ENCODE measurements at regions not wholly inside any gene's neighbourhood (a gene's known extent, or its start where the extent isn't known, plus 50 kb on each side); places are given as distances from the start of the nearest gene placed in this dataset.

DNA sequence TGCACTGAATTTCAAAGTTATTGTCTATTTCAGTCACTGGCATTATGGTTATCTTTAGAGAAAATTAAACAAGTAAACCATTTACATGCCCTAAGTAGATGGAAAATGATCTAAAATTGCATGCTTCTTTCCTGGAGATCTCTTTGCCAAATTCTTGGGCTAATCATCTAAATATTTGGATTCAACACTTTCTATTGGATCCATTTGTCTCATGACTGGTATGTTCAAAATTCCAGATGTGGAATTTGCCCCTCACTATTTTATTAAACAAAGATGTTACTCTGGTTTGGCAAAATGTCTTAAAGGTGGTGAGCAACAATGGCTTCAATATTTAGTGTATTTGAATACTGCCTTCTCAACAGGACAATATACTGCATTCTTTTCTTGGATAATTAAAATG lies 147.5 kb upstream of the CASK start:
- Histone ChIP-seq H3K4me3 (no peak overlapping the region), H3K27ac (no peak overlapping the region)
- DNase-seq (ENCODE audit: low spot score) = no peak
- TF ChIP-seq, protein P1, sequence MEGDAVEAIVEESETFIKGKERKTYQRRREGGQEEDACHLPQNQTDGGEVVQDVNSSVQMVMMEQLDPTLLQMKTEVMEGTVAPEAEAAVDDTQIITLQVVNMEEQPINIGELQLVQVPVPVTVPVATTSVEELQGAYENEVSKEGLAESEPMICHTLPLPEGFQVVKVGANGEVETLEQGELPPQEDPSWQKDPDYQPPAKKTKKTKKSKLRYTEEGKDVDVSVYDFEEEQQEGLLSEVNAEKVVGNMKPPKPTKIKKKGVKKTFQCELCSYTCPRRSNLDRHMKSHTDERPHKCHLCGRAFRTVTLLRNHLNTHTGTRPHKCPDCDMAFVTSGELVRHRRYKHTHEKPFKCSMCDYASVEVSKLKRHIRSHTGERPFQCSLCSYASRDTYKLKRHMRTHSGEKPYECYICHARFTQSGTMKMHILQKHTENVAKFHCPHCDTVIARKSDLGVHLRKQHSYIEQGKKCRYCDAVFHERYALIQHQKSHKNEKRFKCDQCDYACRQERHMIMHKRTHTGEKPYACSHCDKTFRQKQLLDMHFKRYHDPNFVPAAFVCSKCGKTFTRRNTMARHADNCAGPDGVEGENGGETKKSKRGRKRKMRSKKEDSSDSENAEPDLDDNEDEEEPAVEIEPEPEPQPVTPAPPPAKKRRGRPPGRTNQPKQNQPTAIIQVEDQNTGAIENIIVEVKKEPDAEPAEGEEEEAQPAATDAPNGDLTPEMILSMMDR (IDR thresholded peaks at IDR 0.05) = no peak

DNA sequence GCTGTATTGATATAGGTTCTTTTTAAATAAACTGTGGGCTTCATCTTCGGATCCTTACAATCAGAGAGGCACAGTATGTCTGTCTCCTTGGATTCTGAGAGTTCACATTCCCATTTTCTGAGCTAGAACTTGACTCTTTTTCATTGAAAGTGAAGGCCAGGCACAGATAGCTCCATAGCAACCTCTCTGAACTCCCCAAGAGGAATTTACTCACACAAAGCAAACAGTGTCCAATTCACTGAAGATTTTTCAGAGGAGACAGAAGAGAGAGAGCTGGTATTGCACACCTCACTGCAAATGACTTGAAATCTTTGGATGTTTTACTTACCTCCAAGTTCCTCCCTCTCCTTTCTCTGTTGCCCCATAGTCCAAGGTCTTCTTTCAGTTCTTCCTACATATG lies 130.9 kb upstream of the CASK start:
- TF ChIP-seq, protein P1 (IDR thresholded peaks at IDR 0.05) = no peak
- no peak for DNase-seq (ENCODE audit: low spot score)
- no peak overlapping the region for H3K4me3 ChIP-seq
- H3K27ac ChIP-seq = no peak overlapping the region

DNA sequence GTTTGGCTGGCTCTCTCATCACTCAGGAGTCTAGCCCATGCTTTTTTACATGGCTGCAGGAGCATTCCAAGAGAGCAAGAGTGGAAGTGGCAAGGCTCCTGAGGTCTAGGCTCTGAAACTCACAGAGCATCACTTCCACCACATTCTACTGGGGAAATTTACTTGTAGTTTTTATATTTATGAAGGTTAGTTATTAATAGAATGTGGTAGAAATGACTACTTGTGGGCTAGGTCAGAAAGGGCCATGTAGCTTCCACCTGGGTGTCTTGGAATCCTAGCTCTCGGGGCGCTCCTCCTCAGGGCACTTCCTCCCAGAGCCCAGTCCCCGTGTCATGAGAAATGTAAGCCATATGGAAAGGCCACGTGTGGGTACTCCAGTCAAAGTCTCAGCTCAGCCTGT lies 127.0 kb upstream of the CASK start:
- TF ChIP-seq, protein P1 (IDR thresholded peaks at IDR 0.05) = no peak
- no peak overlapping the region for H3K27ac ChIP-seq
- no peak overlapping the region for H3K4me3 ChIP-seq
- DNase-seq (ENCODE audit: low spot score) = no peak

DNA sequence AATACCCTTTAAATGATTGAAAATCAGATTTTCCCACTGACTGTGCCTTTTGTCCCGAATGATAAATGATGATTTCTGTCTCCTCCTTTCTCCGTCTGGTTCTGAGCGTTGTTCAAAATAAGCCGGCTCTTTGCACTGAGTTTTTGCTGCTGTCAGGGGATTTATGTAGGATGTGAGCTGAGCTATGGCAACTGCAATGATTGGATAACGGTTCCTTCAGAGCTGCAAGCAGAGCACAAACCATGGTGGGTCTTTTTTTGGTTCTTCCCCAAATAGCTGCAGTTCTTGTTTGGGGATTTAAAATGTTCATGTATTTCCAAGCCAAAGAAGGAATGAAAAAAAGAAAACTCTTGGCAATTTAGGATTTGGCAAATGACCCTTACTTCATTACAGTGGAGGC lies 124.5 kb upstream of the CASK start:
- no peak overlapping the region for H3K27ac ChIP-seq
- H3K4me3 ChIP-seq = no peak overlapping the region
- TF ChIP-seq, protein P1 (IDR thresholded peaks at IDR 0.05) = no peak
- DNase-seq (ENCODE audit: low spot score) = no peak

DNA sequence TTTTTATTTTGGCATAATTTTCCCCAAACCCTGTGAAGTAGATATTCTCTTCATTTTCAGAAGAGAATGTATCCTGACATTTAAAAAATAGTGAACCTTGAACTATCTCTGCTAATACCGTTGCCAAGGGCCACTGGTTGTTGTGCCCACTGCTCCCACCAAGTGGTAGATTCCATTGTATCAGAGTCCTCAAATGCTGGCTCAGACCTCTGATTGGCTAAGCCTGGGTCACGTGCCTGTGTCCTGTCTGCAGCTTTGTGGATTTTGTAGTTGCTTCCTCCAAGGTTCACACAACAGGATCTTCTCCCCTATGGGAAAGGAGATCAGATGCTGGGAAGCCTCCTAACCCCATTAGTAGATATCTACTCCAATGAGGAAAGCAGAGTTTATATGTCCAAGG lies 104.8 kb upstream of the CASK start:
- no peak overlapping the region for H3K4me3 ChIP-seq
- DNase-seq (ENCODE audit: low spot score) = no peak
- no peak overlapping the region for H3K27ac ChIP-seq
- TF ChIP-seq, protein P1 (IDR thresholded peaks at IDR 0.05) = no peak

DNA sequence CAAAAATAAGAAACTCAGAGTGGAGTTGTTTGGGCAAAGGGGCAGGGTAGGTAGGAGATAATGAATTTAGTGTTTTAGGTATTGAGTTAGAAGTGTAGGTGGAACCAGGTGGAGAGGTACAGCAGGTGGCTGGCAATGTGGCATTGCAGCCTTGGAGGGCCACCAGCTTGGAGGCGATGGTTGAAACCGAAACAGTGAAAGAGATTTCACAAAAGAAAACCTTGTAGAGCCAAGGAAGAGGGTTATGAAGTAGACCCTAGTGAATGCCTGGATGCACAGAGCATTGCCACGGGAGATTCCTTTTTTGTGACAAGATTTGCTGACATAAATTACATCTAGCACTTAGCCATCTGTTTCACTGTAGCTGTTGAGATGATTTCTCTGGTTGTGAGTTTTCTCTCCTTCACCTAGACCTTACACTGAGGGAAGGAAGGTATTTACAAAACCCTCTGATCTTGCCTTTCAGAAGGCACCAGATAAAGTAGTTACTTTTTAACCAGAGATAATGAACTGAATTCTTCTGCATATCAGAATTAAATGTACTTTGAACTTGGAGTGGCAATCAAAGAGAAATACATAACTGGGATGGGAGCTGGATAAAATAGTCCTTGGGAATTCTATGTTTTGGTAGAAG lies 104.1 kb upstream of the CASK start:
- Histone ChIP-seq H3K4me3 (no peak overlapping the region), H3K27ac (no peak overlapping the region)
- TF ChIP-seq, protein P1 (IDR thresholded peaks at IDR 0.05) = no peak
- DNase-seq (ENCODE audit: low spot score) = no peak

DNA sequence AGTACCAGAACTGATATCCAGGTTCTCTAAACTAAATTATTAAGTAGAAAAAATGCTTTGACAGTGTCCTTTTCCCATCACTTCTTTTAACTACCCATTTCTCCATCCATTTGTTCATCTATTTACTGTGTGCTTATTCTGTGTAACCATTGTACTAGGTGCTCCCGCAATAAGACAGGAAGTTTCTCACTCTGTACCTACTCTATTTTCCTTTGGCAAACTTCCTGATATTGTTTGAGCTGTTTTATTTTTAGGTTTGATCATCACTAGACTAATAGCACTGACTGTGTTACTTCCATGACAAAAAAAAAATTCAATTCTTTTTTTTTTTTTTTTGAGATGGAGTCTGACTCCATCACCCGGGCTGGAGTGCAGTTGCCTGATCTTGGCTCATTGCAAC lies 102.5 kb upstream of the CASK start:
- Histone ChIP-seq H3K4me3 (no peak overlapping the region), H3K27ac (no peak overlapping the region)
- TF ChIP-seq, protein P1 (IDR thresholded peaks at IDR 0.05) = no peak
- no peak for DNase-seq (ENCODE audit: low spot score)
